ENCODE measurements at regions not wholly inside any gene's neighbourhood (a gene's known extent, or its start where the extent isn't known, plus 50 kb on each side); places are given as distances from the start of the nearest gene placed in this dataset.

DNA sequence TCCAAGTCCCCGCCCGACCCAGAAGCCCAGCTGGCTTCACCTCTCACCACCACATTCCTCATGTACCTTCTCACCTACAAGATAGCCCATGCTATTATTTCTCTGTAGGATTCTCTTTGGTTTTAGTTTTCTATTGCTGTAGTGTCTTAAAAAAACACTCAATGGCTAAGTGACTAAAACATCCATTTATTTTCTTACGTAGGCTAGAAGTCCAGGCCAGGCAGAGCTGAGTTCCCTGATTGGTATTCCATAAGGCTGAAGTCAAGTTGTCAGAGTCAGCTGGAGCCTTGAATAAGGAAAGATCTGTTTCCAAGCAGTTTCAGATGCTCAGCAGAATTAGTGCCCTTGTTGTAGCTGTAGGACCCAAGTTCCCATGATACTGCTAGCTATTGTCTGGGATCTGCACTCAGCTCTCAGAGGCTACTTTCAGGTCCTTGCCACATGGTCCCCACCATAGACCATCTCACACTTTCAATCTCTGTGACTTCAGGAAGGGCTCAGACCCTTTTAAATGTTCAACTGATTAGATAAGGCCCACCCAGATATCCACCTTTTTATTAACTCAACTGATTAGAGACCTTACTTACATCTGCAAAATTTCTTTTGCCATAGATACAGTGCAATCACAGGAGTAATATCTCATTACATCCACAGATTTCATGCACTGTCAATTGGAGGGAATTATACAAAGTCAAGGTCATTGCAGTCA lies 371.0 kb downstream of the TGFB2 start:
- no peak for DNase-seq (ENCODE audit: low read depth)

DNA sequence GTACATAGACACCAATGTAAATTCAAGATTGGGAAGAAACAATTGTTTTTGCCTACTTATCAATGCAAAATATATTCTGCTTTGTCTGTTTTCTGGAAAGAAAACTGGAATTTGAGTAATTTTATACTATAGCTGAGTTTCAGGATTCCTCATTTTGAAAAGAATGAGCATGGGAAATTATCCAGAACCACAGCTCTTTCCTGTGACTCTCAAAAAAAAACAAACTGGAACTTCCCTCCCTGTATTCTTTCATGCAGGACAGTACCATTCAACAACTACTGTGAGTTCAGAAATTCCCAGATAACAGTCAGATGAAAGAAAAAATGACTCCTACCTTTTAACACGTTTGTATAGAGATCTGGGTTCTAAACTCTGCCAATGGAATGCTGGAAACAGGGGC lies 372.4 kb downstream of the TGFB2 start:
- DNase-seq (ENCODE audit: low read depth): no peak

DNA sequence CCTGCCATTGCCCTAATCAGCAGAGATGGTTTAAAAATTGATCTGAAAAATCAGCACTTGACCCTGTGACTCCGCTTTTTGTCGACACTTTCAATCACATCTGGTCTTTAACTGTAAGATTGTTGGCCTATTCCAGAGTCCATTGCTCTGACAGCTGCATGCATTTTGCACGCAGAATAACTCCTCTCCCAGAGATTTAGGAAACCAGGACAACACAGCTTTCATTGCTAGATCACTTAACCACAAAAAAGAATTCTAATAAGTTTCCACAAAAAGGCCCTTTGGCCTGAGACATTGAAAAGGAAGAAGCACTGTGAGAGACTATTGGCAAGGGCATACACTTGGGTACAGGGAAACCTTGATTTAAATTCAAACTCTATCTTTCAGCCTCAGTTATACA lies 373.1 kb downstream of the TGFB2 start:
- DNase-seq (ENCODE audit: low read depth): no peak

DNA sequence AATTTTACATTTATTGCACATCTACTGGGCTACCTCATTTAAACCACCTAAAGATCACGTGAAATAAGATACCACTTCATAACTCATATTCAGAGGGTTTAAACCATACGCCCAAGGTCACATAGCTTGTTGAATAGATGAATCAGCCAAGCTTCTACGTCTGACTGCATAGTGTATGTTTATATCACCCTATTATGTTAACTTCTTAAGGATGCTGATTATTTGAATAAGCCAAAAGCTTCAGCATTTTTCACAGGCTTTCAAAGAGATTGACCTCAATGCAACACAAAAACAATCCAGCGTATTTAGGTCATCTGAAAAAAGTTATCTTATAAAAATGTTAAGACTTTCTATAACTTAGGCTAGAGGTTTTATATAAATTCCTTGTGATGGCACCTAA lies 373.8 kb downstream of the TGFB2 start:
- no peak for DNase-seq (ENCODE audit: low read depth)

DNA sequence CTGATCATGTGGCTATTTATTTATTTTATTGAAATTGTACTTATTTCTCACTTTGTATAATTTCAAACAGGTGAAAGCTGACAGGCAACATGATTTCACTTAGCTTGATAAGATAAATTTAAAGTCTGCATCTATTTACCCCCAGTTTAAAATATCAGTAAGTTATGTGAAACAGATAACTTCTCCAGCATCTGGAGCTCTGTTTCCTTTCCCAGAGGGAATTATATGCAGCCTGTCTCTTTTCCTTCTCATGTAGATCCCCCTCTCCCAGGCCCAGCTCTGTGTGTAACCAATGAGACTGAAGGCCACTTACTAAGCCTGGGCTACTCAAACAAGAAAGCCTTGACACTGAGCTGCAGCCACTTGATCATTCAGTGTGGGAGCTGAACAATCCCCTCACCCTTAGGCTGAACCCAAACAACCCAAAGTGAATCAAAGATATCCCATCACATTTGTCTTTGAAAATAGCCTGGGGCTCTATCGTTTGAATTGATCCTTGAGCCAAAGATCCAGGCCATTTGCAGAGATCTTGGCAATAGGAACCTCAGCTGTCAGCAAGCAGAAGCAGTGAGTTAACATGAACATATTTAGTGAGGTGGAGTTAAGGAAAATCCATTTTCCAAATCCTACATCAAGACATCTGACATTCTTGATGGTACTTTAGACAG lies 383.9 kb downstream of the TGFB2 start:
- DNase-seq (ENCODE audit: low read depth): no peak

DNA sequence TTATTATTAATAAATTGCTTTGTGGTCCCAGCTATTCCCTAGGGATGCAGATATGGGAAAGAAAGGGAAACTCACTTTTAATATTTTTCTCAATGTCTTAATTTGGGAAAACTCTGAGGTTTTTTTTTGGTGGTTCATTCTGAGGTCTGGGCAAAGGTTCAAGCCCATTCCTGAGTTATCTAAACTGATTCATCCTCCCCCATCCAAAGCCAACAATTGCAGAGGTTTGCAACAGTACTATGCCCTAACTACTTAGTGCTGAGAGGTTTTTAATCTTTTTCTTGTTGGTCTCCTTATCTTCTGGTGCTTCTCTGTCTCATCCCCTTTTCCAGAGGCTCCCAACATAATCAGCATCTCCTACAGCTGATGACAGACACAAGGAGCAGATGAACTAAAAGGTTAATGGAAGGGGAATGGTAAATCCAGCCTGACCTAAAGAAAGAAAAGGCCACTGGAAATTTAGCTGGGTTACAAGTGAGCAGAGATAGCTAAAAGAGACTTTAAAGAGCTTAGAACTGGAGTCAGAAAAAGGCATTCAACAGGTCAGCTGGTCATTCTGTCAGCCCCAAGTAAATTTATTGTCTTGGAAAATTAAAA lies 390.4 kb downstream of the TGFB2 start:
- DNase-seq (ENCODE audit: low read depth): no peak

DNA sequence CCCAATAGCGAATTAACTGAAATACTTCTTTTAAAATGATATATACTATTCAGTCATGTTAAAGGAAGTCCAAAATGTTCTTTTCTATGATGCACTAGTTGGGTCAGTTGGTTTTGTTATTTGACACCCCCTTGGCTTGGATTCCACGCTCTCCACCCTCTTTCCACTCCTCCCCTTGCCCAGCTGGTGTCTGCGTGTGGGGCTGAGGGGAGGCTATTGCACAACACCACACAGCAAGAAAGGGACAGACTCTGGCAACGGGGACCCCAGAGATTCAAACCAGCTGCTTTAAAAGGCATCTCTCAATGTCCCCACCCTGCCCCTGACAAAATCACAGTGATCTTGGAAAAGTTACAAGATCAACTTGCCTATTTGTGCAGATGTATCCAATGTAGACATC lies 394.3 kb downstream of the TGFB2 start:
- DNase-seq (ENCODE audit: low read depth): no peak

DNA sequence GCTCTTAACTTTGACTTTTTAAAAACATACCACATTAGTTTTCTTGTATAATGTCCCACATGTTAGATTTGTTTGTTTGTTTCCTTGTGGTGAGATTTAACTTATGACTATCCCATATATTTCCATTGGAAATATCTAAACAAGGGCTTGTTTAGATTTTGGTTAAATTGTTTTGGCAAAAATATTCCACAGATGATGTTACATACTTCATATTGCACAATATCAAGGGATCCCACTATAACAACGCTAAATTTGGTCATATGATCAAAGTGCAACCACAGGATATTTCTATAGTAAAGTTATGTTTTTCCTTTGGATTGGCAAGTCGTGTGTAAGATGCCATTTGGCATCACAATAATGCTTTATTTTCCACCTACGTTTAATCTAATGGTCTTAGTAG lies 396.7 kb downstream of the TGFB2 start:
- no peak for DNase-seq (ENCODE audit: low read depth)

DNA sequence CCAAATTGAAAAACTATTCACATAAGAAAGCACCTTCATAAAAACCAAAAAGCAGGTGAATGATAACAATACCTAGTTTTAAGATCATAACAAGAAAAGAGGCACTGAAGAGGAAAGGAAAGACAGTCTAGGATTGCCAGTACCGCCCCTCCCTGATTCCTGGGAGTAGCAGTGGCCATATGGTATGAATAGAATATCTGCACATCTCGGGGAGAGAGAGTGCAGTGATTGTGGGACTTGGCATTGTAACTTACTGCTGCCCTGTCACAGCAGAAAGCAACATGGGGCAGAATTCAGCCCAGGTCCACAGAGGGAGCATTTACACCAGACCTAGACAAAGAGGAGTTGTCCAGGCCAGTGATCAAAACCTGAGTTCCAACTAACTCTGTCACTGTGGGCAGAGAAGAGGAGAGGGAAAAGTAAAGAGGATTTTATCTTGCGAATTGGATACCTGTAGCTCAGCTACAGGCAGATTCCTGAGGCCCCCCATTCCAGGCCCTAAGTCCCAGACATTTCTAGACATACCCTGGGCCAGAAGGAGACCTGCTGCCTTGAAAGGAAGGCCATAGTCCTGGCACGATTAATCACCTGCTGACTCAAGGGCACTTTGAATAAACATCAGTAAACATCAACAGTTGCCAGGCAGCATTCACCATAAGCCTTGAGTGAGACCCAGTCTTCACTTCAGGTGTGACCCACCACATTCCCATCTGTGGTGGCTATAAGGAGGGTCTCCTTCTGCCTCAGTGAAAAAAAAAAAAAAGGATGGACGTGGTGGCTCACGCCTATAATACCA lies 397.5 kb downstream of the TGFB2 start:
- DNase-seq (ENCODE audit: low read depth): no peak

DNA sequence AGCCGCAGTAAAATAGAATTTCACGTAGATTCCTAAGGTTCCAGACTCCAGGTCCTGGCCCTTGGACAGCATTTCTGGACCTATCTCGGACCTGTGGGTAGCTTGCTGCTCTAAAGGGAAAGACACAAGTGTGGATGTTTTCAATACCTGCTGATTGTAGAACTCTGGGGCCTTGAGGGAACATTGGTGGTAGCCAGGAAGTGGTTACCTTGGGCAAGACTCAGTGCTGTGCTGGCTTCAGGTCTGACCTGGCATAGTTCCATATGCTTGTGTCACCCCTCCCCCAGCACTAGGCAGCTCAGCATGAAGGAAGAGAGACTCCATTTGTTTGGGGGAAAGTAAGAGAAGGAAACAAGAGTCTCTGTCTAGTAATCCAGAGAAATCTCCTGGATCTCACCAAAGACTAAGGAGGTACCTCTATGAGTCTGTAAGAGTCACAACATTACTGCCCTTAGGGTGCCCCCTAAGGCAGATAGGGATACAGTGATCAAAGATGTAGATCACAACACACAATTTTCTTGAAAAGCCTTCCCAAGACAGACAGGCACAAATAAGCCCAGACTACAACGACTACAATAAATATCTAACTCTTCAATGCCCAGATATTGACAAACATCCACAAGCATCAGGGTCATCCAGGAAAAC lies 398.8 kb downstream of the TGFB2 start:
- no peak for DNase-seq (ENCODE audit: low read depth)

DNA sequence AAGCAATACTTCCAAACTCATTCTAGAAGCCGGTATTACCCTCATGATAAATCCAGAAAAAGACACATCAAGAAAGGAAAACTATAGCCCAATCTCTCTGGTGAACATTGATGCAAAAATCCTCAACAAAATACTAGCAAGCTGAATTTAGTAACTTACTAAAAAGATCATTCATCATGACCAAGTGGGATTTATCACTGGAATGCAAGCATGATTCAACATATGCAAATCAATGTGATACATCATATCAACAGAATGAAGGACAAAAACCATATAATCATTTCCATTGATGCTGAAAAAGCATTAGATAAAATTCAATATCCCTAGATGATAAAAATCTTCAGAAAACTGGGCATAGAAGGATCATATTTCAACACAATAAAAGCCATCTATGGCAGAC lies 402.9 kb downstream of the TGFB2 start:
- no peak for DNase-seq (ENCODE audit: low read depth)

DNA sequence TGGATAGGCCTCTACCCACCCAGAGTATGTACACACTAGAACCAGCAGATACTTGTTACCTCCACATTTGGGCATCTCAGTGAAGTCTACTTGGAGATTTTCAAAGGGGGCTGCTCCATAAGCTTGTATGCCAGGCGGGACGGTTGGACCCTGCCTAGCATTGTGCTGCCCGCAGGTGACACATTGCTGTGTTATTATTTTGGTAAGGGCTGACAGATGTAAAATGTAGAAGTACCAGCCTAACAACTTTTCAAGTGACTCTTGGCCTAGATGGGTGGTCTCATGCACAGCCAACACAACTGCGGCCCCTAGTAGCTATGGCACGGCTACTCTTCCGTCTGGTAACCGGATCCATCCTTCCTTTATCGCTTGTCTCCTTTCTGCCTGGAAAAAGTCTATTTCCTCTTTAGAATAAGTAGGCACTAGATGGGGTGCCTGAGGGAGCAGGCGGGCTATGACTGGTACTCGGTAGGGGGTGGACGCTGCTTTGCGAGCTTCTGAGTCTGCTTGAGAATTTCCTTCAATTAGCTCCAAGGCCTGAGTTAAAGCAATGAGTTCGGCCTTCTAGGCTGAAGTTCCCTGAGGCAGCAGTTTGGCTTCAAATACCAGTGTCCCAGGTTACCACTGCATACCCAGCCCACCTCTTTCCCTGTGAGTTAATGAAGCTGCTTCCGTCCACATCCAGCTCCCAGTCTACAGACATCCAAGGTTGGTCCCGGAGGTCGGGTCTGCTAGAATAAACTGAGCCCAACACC lies 405.3 kb downstream of the TGFB2 start:
- DNase-seq (ENCODE audit: low read depth): no peak

DNA sequence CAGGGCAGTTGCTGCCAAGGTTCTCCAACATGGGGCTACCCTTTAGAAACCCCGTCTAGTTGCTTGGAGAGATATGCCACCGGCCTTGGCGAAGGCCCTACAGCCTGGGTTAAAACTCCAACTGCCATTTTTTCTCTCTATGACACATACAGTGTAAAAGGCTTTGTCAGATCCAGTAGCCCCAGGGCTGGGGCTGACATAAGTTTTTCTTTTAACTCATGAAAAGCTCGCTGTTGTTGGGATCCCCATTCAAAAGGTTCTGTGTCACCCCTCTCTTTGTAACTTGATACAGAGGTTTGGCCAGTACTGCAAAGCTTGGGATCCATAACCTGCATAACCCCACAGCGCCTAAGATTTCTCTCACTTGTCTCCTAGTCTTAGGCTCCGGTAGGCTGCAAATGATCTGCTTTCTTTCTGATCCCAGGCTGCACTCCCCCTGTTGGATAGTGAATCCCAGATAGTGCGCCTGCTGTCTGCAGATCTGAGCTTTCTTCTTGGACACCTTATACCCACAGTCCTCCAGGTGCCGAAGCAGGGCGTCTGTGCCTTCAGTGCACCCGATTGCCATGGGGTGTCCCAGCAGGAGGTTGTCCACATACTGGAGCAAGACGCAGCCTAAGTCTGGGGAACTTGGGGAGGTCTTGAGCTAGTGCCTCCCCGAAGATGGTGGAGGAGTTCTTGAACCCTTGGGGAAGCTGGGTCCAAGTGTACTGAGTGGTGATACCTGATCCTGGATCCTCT lies 406.2 kb downstream of the TGFB2 start:
- no peak for DNase-seq (ENCODE audit: low read depth)

DNA sequence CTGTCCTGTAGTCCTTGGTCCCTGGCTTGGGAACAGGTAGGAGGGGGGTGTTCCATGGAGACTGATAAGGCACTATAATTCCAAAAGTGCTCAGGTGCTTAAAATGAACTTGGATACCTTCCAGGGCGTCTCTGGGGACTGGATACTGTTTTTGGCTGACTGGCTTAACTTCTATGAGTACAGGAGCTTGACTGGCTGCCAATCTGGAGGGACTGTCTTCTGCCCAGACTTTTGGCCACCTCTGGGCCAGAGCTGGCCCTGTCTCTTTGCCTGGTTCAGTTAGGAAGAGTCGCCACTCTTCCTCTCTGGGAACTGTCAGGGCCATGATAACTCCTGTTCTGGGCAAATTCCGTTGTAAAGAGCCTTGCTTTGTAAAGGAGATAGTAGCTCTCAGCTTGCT lies 407.0 kb downstream of the TGFB2 start:
- DNase-seq (ENCODE audit: low read depth): no peak

DNA sequence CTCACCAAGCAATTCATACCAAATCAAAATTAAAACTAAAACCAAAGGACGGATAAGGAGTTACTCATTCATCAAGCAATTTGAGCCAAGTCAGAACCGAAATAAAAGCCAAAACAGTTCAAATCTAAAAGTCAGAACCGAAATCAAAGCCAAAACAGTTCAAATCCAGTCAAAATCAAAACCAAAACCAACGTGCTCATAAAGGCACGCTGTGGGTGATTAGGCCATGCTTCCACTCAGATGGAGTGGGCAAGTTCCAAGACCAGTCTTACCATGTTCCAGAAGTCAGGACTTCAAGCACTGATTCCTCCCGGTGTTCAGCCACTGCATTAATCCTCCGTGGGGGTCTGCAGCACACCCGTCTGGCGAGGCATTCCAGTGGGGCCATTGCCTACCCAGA lies 409.3 kb downstream of the TGFB2 start:
- DNase-seq (ENCODE audit: low read depth): no peak

DNA sequence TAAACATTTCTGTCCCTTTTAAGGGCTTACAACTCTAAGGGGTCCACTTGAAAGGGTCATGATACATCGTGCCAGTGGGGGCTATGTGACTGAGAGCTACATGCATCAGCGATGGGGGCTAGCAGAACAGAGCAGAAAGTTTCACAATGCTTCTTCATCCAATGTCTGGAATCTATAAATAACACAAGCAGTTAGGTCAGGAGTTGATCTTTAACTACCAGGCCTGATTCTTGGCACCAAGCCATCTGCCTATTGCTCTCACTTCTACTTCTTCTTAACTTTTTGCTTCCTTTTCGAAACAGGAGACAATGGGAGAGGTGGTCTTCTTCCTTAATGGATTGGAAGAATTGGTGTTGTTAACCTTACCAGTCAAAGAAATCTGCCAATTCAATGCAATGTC lies 410.0 kb downstream of the TGFB2 start:
- DNase-seq (ENCODE audit: low read depth): no peak

DNA sequence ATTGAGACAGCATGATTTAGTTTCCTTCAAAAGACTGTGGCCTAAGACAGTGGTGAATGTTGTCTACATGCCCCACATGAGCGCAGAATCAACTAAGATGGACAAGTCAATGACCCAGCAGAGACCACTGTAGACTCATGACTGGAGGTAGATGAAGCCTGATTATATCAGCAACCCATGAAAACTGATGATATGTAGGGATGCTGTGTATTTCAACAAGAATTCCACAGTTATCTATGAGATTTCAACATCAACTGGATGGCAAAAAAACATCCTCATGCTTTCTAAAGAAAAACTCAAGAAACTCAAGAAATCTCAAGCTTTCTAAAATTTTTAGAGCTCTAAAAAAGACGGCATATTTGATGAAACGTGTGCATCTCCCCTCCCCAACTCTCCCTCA lies 413.9 kb upstream of the LYPLAL1 start:
- DNase-seq (ENCODE audit: low read depth): no peak

DNA sequence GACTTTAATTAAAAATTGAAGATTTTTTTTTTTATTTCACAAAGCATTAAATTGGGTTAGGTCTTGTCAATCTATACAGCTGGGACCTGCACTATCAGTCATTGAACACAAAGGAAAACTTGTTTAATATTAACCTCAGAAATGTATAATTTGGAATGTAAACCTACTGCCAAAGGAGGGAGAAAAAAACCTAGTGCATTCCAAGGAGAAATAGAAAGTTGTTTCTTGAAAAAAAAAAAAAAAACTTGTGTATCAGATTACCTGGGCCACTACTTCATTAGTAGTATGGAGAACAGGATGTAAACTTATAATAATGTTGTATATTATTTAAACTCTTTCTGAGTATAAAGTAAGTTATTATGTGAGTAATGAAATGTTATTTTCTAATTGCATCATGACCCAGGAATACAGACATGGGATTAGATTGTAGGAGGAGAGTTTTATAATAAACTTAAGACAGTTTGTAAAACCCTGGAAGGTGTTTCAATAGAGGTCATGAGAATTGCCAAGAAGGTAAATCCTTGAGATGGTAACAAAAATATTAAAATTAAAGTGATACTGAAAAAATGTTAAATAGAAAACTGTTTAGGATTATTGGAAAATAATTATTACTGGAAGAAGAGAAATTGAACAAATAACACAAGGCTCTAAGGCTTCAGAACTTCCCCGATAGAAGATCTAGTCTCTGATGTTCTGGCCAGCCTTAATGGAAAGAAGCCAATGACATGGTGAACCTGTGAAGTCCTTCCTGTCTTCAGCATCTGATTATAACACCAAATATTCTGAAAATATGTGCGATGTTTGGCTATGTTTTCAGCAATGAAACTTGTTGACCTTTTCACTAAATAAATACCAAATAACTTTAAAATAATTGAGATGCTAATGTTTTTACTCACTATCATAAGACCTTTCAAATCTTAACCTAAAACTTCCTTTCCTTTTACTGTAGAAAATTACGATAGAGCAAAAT lies 412.8 kb upstream of the LYPLAL1 start:
- DNase-seq (ENCODE audit: low read depth): no peak

DNA sequence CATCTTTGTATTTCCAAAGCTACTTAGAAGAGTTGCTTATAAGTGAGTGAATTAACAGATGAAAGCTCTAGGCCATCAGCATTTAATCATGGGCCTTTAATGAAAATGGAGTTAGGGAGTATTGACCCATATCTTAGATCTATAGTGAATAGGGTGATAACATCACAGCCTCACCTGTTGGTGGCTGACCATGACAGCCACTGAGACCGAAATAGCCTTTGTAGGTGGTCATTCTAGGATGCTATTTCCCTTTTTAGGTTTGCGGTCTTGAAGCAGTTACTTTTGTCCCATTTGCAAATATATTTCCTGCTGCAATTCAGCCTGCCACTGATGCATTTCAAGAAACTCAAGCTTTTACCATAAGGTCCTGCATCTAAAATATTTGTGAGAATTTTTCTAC lies 410.1 kb upstream of the LYPLAL1 start:
- DNase-seq (ENCODE audit: low read depth): no peak
